Dermis microvascular lymphatic vessel endothelial cell (primary cell): ENCODE measurements at regions not wholly inside any gene's neighbourhood (a gene's known extent, or its start where the extent isn't known, plus 50 kb on each side); places are given as distances from the start of the nearest gene placed in this dataset.

Source experiments
- DNase-seq, 2 donors: peaks; one replicate each; pipeline versions ENCODE4 v3.0.0 to v3.0.0-alpha.2; 2010; ENCODE audit warnings: low read depth in 2 of 2

DNA sequence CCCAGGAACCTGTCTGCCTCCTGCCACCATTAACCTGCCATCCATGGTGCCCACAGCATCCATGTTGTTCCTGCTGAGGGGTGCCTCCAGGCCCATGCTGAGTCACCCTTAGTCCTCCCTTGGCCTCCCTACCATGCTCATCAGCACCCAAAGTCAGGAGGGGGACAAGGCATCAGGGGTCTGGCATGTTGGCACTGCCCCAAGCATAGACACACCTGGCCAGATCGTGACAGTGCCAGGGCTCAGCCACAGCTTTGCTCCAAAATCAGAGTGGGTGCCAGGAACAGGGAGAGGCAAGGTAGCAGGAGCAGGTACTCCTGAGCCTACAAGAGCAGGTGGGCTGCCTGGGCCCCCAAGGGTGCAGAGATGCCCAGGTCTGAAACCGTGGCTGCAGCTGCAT lies 566.6 kb downstream of the TLE1 start:
- no peak for DNase-seq

DNA sequence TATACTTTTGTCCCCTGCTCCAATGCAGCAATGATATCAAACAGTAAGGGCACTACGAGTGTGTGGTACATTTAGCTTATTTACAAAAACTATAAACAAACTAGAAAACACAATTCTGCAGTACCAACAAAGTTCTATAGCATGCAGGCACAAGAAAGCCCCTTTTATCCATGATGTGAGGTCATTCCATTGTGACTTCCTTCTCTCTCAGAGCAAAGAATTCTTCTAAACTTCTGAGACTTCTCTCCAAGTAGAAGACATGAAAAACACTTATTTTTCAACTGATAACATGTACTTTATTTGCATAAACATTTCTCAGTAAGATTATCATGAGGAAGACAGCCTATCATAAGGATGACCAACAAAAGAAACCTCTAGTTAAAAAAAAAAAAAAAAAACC lies 569.8 kb downstream of the TLE1 start:
- DNase-seq = no peak

DNA sequence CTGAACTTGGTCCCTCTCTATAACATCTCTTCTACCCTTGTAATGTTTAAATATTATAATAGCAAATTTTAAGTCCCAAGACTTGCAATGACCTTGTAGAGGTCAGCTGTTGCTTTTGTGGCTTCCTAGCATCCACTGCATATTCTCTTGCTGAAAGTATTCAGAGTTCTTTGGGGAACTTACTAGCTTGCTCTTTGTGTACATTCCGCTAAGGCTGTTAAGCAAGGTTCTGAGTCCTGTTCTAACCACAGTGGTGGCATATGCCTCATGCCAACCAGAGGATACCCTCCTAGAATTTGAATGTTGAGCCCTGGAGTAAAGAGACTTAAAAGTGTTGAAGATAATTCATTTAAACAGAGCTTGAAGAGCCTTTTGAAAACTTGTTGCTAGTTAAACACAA lies 570.9 kb downstream of the TLE1 start:
- no peak for DNase-seq

DNA sequence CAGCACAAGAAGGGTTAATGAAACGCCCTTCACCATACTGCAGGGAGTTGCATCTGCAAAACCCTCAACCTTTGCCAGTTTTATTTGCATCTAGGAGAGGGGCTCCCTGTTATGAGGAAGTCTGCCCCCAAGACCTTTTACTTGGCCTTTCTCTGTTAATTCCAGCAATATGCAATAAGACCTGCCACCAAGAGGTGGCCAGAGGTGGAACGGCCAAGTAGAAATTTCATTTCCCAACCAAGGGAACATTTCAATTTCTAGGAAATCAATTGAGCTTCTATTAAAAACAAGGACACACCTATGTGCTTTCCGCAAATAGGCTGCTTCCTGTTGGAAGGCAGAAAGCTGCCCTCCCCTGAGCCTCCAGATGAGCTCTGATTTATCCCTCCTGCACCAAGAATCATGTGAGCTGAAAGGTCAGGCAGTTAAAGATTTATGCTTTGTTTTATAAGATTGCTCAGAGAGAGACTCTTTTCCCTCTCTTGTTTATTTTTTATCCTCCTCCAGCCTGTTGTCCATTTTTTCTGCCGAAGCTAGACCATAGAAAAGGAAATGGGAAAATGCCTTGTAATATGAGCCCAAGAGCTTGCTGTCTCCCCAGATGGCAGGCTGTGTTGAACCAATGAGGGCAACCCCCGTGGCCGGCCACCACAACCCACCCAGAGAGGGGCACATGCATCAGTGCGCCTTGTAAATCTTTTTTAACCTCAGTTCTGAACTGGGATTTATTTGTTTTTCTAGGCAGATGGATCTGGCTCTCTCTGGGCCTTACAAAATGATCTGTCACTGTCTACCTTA lies 572.8 kb downstream of the TLE1 start:
- no peak for DNase-seq

DNA sequence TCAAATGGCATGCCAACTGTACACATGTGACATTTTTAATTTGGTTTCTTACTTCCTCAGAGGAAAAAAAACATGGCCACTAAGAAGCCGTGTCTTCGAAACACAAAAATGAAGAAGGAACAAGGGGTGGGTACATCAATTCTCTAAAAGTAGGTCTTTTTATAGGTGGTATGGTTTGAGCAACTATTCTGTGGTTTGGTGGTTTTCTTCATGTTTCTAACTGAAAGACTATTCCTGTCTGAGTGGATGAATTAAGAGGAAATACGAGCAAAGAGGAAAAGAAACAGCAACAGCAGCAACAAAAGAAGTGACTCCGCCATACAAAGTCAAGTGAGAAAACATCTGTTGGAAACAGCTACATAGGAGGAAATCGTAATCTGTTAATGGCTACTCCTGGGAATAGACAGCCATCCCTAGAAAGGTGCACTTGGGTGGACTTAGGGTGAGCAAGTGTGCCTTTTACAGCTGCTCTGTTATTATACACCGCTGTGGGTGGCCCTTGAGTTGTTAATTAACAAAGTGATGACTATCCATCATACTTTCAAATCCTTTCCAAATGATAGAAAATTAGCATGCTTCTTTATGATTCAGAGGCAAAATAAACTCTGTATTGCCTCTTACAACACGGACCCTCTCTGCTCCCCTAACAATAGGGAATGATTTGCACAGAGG lies 575.8 kb downstream of the TLE1 start:
- no peak for DNase-seq

DNA sequence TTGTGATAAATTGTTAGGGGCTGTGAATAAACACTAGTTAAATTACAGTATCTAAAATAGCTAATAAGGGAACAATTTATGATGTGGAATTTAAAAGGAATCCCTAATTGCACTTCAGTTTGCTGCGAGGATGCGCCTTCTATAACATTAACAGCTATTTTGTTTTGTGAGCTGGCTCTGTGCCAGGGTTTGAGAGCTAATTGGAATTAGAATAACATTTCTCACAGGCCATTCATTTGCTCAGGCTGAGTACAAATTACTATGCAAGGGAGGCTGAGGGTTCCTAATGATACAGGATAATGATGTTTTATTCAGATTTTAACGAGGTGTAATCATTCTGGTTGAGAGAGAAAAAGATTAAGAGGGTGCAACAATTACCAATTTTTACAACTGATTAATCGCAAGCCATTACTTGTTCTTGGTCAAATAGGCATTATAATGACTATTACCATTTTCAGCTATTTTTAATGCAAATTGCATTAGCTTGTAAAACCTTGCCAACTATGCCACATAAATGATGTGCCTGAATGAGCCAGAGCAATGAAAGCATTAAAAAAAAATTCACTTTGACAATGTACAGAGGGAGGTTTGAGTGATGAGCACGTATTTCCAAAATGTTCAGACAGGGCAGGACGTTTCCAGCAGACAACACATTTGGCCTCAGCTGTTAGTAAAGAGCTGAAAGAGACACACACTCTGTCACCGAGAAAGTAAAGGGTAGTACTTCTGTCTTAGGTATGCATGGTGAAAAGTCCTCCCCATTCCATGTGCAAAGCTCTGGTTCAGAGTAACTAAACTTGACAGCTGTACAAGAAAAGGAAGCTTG lies 576.5 kb downstream of the TLE1 start:
- DNase-seq = no peak

DNA sequence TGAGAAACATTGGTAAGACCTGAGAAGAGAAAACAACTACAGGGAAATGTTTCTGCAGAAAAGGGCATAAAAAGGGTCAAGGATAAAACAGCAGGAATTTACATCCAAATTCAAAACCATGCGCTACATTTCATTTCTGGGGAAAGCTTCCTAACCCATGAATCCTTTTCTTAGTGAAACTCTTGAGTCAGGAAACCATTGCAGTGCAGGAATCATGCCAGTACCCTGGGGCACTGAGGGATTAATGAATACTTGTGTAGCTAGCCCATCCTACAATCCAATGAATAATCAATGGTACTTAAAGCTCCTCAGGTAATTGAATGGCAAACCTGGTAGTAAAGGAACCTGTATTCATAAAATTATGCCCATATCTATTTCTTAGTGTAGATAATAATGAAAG lies 580.5 kb downstream of the TLE1 start:
- no peak for DNase-seq

DNA sequence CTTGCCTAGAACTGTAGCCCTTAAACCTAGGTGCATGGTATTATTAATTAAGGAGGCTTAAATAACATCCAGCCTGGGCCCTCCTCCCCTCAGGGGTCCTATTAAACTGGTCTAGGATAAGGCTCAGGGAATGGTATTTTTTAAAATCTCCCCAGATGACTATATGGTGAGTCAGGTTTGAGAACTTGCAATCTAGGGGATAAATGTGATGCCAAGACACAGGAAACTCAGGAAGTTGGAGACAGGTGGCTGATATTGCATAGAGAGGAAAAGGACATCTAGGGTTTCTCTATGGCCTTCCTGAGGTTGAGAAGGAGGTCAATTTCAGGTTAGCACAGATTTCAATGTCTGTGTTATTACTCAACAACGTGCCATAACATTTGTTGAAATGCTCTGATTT lies 581.0 kb downstream of the TLE1 start:
- DNase-seq = no peak

DNA sequence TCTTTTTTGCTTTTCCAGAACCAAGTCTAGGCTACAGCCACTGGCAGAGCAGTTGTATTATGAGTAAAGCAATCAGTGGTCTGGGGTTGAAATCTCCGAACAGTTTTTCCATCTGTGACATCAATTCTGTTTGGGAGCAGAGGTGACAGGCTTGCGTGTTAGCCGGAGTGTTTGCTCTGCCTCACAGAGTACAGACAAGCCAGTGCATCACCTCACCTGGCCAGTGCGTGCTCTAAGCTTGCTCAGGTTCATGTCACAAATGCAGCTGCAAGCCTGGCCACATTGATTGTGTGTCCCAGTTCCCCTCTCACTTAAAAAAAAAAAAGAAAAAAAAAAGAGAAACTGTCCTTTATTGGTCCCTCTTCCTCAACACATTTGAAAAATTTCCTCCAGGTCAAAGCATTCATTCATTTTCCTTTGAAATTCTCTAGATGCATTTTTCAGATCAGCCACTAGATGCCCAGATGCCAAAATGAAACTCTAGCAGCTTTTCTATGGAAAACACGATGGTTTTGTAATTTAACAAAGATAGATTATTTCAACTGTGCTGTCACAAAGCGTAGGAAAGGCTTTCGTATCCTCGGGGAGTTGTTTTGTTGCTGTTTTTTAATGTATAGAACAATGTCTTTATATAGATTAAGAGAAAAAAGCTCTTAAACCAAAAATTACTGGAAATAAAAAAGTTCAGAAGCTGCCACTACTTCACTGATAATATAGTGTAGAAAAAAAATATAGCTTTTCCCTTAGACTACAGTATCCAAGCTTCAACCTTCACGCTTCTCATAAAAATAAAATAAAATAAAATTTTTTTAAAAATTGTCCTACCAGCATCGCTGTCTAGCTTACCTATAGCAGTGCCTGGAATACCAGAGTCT lies 585.5 kb downstream of the TLE1 start:
- no peak for DNase-seq

DNA sequence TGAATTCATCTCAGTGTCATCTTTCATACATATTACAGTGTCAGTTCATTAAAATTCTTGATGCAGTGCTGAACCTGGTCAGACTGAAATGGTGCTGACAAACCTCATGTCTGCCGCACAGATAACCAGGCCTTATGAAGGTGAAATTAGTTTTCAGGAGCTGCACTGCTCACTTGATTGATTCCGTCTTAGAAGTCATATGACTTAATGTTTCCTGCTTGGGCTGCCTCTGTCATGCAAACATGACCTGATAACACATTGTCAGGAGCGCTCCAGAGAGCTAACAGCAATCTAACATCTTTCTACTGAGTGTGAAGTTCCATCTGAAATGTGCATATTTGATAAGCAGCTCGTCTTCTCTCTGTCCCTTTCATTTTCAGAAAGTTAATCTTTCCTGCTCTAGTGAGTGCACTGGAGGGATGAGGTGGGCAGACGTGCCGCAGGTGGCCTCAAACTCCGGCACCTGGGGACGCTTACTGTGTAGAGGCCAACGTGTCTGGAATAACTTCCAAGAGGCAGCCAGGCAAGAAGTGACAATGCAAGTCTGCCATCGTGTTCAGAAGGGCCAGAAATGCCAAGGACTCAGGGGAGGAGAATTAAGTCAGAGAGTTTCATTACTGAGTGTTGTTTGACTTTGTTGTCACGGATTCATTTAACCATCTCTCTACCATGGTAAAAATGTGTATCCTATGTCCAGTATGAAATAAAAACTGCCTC lies 592.1 kb downstream of the TLE1 start:
- DNase-seq = no peak

DNA sequence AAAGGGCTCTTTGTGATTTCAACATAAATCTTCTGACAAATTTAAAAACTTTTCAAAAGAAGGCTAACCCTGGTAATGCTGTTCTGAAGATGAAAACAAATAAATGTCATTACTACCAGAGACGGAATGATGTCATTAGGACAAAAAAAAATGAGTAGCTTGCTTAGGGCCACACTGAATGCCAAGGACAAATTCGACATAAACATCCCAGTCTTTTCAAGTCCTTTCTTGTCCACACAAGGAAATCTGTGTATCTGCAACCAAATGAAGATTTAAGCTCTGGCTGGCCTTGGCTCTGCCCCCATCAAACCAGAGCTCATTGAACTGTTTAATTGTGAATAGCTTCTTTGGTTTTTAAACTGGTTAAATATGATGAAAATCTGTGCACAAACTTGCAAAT lies 592.7 kb downstream of the TLE1 start:
- no peak for DNase-seq

DNA sequence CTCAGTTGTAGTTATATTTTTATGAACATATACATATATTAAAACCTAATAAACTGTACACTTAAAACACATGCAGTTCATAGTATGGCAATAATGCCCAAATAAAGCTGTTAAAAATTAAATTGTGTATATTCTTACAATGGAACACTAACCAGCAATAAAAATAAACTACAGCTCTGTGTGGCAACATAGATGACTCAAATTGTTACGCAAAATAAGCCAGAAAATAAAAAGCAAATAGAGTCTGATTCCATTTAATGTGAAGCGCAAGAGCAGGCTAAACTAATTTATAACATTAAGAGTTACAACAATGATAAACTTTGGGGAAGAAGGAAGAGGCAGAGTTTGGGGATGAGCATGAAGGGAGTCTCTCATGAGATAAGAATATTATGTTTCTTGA lies 597.3 kb downstream of the TLE1 start:
- DNase-seq = no peak

DNA sequence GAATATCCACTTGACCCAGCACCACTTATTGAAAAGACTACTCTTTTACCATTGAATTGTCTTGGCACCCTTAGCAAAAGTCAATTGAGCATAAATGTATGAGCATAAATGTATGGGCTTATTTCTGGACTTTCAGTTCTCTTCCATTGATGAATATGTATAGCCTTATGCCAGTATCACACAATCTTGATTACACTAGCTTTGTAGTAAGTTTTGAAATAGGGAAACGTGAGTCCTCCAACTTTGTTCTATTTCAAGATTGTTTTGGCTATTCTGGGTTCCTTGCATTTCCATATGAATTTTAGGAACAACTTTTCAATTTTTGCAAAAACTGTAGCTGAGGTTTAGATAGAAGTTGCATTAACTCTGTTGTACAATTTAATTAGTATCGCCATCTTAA lies 601.0 kb downstream of the TLE1 start:
- no peak for DNase-seq

DNA sequence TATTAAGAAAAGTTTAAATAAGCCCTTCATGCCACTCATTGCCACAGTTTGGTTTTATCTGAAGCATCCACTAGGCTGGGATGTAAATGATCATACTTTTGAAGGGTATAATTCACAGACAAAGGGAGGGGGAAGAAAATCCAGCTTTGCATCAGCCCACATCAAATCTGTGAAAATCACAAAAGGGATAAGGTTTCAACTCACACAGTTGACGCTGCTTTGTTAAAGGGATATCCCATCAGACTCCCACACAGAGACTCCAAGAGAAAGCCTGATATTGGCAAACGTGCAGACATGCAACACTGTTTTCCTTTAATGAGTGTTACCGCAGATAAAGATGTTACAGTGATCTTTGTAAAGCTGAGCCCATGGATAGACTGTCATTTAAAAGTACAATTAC lies 602.9 kb downstream of the TLE1 start:
- no peak for DNase-seq

DNA sequence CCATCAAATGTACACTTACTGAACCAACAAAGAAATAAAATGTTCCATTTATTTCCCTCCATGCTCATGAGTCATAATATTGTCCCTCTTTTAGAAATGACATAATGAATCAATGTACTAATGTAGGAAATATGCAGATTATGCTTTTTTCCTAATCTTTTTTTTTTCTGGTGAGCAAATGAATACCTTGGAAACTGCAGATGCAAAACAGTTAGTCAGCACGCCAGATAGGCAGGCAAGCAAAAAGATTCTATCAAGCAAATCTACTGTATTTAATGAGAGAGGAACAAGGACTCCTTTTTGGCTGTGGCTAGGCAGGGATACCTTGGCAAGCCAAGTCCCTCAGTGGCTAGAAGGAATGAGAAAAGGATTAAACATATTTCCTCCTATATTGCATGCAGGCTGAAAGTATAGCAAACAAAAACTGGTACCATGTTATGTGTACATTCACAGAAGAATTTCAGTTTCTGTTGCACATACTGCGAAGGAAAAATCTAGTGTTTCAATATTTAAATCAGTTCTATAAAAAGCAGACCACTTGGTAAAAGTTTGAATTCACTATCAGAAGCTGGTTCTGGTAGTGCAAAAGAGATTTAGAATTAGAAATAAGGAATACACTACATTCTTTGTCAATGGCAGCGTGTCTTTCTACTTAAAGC lies 605.4 kb downstream of the TLE1 start:
- no peak for DNase-seq

DNA sequence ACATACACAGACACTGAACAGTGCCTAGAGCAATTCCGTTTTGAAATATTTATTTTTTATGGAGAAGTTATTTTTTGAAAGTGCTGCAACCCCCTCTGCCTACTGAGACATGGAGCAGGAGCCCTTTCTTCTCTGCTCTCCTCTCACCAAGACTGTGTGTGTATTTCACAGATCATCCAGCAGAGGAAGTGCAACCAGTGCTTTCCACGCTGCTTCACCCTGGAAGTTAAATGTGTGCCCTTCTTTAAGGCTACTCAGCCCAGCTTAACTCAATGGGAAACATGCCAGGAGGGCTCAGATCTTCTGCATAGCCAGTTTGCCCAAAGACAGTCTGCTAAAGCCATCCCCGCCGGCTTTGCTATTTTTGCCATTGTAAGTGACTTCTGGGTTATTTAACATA lies 606.3 kb downstream of the TLE1 start:
- no peak for DNase-seq

DNA sequence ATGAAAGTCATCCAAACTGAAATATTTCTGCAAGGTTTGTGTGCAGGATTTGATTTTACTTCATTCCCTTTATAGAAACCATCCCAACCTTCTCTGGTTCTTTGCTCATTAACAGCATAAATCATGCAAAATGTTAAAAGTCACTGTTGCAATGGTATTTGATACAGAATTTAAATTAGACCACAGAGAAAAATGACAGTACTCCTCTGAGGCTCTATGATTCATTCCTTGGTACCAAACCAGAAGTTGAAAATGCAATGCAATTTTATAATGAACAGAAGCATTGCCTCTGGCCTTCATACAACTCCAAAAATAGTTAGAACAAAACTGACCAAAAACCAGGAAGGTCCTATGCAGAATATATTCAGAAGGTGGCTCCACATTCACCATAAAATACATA lies 607.1 kb downstream of the TLE1 start:
- no peak for DNase-seq

DNA sequence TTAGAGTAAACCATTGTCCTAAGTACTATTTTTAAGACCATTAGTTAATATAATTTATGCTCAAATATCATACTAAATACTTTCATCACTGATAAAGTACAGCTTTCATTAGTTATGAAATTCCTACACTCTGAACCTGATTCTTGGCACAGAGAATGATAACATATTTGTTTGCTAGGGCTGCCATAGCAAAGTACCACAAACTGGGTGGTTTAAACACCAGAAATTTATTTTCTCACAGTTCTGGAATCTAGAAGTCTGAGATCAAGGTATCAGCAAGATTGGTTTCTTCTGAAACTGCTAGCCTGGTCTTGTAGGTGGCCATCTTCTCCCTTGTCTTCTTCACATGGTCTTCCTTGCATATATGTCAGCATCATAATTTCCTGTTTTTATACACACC lies 608.4 kb downstream of the TLE1 start:
- DNase-seq = no peak

DNA sequence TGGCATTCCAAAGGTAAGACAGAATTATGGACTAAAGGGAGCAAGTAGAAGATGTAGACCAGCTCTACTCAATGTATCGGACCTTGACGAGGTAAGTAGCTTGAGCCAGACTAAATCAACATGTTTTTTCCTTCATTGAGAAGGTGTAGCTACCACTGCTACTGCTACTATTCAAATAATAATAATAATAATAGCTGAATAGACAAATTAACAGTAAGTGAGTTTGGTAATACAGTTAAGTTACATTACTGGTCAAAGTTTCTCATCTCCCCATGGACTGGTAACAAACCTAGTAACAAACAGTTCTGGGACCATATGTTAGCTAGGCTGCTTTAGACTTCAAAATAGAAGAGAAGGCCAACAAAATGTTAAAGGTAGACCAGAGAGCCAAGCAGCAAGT lies 609.2 kb downstream of the TLE1 start:
- no peak for DNase-seq

DNA sequence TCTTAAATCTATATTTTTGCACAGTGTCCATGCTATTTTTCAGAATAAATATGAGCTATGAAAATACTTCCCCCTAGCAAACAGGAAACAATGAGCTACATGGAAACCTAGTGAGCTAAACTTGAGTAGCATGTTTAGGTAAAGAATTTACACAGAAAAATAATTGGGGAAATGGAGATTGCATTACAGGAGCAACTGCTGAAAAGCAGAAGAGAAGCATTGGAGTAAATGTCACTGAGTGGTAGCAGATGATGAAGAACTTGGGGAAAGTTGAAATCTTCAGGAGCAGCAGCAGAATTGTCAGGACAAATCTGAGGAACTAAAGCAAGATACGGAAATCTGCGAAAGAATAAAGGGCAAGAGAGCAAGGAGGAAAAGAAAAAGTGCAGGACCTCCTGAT lies 610.3 kb downstream of the TLE1 start:
- no peak for DNase-seq
